GM21423 (cell line): ENCODE measurements at regions not wholly inside any gene's neighbourhood (a gene's known extent, or its start where the extent isn't known, plus 50 kb on each side); places are given as distances from the start of the nearest gene placed in this dataset.

Experiments used
- ATAC-seq: cut with Tn5 transposase; IDR thresholded peaks from one replicate; pipeline ENCODE4 v1.9.1; 2021; ENCODE audit warnings: mild to moderate bottlenecking, moderate library complexity; ENCODE audit not compliant: unreplicated experiment

DNA sequence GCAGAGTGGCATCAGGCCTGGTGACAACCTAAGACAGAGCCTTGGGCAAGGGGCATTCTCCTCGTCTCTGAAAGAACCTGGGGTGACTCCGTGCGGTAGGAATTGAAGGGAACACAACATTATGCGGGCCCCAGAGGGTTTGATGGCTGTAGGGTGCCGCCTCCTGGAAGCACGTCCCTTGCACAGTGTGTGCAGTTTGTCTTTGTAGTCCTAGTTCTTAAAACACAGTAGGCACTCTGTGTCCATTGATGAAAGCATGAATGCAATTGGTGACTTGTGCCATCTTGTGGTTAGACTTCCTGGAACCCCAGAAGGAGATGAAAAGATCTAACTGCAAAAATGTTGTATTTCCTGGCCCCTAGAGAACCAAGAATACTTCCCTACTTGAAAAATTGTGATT, 279.8 kb downstream of the UTP18 start:
- ATAC-seq, result no peak

DNA sequence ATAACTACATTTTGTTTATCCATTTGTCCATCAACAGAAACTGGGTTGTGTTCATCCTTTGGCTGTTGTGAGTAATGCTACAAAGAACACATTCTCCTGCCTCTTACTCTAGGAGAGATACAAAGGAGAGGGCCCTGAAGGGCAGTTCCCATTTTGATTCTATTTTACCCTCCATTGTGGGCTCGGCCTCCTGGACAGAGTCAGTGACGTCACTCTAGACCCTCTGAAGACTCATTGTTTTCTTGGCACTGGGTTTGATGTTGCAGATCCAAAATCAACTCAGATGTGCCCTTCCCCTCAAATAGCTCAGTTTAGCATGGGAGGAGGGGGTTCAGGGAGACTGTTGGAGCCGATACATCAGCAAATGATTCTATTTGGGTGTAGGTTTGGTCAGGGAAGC, 280.9 kb downstream of the UTP18 start:
- ATAC-seq, result no peak

DNA sequence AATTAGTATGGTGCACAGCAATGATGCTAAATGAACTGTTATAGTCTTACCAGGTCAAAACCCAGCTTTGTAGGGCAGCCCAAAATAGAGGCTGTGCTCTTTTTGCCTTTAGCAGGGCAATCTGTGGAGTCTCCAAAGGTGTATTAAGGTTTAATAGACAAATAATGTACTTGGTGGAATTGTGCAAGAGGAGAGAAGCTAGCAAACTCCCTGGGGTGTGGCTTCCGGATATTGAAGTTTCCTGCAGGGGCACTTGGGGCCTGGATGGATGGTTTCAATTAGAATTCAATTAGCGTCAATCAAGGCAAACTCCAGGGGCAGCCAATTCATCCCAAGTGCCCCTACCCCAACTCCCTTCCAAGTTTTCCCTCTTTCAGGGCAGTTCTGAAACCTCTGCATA, 285.8 kb downstream of the UTP18 start:
- ATAC-seq, result no peak

DNA sequence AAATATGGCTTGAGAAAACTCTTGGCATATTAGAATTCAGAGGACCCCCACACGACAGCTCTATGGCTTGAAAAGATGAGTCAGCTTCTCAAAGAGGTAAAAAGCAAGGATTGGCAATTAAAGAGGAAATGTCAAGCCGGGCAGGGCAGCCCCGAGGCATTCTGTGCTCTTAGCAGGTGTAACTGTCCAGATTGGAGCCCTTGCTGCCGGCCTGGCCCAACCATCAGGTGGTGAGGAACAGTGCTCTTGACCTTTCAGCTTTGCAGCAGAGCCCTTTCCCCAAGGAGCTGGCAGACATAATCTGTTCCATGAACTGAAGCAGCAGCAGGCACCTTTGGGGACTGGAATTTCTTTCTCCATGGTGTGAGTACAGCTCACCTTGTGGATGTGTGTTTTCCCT, 287.8 kb downstream of the UTP18 start:
- no peak for ATAC-seq

DNA sequence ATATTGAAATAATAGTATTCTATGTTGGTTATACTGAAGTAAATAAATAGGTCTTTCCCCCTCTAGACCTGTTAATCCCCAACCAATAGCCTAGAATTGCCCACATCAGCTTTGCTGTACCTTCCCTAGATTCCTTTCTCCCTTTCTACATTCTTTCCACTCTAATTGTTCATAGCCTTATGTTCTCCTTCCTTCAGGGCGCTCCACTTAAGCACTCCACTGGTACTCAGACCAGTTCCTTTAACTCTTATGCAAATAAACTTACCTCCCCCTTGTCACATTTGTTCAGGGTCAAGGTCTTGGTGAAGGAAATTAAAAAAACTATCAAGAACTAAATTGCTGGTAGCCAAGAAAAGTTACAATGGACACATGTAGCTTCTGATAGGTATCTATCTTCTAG, 294.8 kb downstream of the UTP18 start:
- ATAC-seq, result no peak

DNA sequence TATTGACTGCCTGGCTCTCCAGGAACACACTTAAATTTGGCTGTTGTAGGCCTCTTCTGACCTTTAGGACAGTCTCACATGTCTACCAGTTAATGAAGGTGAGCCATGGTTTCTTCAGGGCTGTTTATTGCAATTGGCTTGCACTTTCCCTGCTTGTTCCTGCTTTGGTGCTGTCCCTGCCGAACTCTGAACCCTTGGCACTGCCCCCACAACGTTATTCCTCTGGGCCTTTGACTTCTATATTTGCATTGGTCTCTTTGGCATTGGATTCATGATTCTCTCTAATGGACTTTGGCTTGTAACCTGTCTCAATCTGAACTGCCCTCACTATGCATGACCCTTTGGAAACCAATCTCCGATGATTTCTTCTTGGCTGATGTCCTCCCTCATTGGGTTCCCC, 299.4 kb downstream of the UTP18 start:
- ATAC-seq, result no peak

DNA sequence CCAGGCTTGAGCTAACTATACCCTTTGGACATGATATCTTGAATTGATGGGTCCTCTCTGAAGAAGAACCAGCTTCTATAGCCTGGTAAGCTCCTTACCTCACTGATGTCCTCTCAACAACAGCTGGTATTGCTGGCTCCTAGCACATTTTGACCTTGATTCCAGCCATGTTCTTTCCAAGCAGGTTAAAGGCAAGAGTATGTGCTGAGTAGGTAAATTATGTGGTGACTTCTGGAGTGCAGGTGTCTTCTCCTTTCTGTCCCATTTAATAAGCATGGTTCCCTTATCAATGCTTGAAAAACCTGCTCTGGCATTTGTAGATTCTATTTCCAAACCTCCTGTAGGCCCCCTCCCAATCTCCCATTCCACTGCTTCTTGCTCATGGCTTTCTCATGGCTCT, 300.1 kb downstream of the UTP18 start:
- no peak for ATAC-seq

DNA sequence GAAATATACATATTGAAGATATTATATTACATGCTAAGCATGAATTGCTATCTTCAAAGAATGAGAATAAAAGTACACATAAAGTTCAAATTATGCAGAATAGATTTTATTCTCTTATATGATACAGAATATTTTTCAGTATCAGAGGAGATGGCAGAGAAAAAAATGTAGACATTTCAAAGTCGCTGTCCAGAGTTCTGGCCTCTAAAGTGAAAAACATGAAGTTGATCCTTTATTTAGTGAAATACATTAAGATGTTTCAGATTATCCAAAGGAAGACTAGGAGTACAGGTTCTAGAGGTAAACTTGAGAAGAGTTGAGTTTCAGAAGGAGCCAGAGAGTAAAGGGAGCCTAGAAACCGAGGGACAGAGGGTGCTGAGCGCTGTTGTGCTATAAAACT, 303.6 kb downstream of the UTP18 start:
- ATAC-seq, result no peak

DNA sequence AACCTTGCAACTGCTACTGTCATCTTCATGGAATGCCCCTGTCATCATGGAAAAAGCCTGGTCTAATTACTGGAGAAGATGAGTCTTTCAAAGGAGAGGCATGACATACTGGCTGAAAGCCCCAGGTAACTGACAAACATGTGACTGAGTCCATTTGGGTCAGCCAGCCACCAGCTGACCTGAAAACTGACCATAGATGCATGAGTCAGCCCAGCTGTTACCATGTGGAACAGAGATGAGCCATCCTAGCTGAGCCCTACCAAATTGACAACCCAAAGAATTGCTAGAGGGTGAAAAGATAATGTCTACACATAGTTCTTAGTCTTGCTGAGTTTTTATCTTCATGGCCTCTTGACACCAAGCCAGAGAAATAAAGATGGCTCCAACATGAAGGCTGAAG, 311.8 kb downstream of the UTP18 start:
- ATAC-seq, result no peak
